Kidney epithelial cell (primary cell): ENCODE measurements at regions not wholly inside any gene's neighbourhood (a gene's known extent, or its start where the extent isn't known, plus 50 kb on each side); places are given as distances from the start of the nearest gene placed in this dataset.

Experiments
- DNase-seq: peaks from one replicate; pipeline ENCODE4 v3.0.0-alpha.2; 2010; ENCODE audit warnings: low read depth
- H3K27me3 ChIP-seq: 2 replicates; pipeline ENCODE4 v1.6.0; 2011; ENCODE audit warnings: low read length; ENCODE audit not compliant: control insufficient read depth, insufficient read depth
- H3K36me3 ChIP-seq: 2 replicates; pipeline ENCODE4 v1.5.1; 2011; ENCODE audit warnings: low read length; ENCODE audit not compliant: control insufficient read depth, insufficient read depth
- H3K4me3 ChIP-seq: 2 replicates; pipeline ENCODE4 v1.5.1; 2011; ENCODE audit warnings: low read depth, mild to moderate bottlenecking, control low read depth, low read length
- CTCF ChIP-seq: IDR thresholded peaks from 2 replicates; pipeline ENCODE4 v1.5.1; 2011; ENCODE audit warnings: mild to moderate bottlenecking, moderate library complexity, low read length, control low read depth, inconsistent platforms; ENCODE audit not compliant: insufficient read depth, poor library complexity, severe bottlenecking

DNA sequence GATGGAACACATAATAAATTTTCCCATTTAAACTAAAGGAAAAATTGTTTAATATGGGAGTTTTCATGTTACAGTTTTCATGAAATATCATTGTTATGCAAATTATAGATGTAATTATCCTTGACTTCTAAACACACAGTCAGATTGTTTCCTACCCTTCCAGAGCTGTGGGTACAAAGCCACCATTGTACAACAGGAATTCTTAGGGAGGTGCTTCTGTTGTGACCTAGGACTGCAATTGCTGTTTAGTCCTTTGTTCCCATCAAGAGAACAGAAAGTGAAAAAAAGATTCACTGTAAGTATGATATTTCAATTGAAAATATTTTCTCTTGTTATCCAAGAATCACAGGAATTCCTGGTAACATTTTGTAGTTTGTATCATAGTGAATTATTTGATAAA lies 455.3 kb upstream of the NAALADL2 start:
- no peak overlapping the region for H3K4me3 ChIP-seq
- DNase-seq, result no peak
- no peak for TF ChIP-seq CTCF
- no peaks in the 10 kb centered on the region for H3K36me3 ChIP-seq
- H3K27me3 ChIP-seq, result no peaks in the 10 kb centered on the region

DNA sequence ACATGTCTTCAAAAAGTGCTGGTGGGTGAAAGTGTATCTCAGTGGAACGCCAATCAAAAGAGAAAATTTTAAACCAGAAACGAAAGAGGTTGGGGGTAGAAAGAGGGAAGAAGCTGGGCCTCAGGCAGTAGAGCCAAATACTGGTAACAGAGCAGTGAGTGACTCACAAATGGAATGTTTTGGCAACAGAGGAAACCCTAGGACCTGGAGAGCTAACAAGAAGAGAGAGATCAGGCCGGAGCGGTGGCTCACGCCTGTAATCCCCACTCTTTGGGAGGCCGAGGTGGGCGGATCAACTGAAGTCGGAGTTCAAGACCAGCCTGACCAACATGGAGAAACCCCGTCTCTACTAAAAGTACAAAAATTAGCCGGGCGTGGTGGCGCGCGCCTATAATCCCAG lies 450.8 kb upstream of the NAALADL2 start:
- no peaks in the 10 kb centered on the region for H3K27me3 ChIP-seq
- no peak for TF ChIP-seq CTCF
- no peaks in the 10 kb centered on the region for H3K36me3 ChIP-seq
- no peak for DNase-seq
- H3K4me3 ChIP-seq, result no peak overlapping the region

DNA sequence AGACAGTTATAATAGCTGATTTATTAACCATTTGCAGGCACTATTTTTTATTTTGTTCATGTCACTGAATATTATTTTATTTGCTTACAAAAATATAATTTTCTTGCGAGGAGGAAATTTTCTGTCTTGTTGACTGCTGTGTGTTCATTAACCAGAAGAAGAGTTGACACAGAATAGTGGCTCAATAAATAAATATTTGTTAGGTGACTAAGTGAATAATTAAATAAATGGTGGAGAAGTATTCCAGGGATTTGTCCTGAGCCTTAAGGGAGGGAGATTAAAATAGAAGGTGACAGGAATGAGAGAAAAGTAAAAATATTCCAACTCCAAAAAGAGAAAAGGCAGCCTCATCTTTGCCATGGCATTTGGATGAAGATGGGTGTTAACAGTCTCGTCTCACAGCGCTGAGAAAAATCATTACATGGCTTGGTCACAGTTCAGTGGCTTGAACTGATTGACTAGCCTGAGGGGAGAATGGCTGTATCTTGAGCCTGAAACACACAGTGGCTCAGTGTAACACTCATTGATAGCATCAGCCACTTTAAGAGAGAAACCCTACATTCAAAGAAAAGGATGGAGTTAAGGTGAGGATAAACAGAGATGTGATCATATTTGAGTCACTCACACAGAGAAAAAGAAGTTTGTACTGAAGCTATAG lies 449.9 kb upstream of the NAALADL2 start:
- Histone ChIP-seq H3K4me3 (no peak overlapping the region), H3K36me3 (no peaks in the 10 kb centered on the region), H3K27me3 (no peaks in the 10 kb centered on the region)
- DNase-seq, result peak; percentile 9
- TF ChIP-seq CTCF, result no peak

GRCh38 chr3:174413062-174413912 lies 445.8 kb upstream of the NAALADL2 start:
- DNase-seq, result no peak
- no peaks in the 10 kb centered on the region for H3K27me3 ChIP-seq
- no peak overlapping the region for H3K4me3 ChIP-seq
- TF ChIP-seq CTCF, result no peak
- H3K36me3 ChIP-seq, result no peaks in the 10 kb centered on the region

- Histone ChIP-seq H3K27me3 (no peaks in the 10 kb centered on the region), H3K36me3 (no peaks in the 10 kb centered on the region), H3K4me3 (no peak overlapping the region)
- no peak for DNase-seq
- no peak for TF ChIP-seq CTCF
Observed at GRCh38 chr3:174414902-174415301, 444.2 kb upstream of the NAALADL2 start.
